Activated T-helper 1 cell treated with anti-CD3 and anti-CD28 coated beads, Interleukin-12 subunit alpha, Interleukin-12 subunit beta, Interleukin-2, Interleukin-4 antibody, amounts not matched to agents 30 ng/mL and 10 ng/mL and 1 ng/mL, durations not matched to agents 14 hours and 24 hours and 36 hours (primary cell): ENCODE measurements at regions not wholly inside any gene's neighbourhood (a gene's known extent, or its start where the extent isn't known, plus 50 kb on each side); places are given as distances from the start of the nearest gene placed in this dataset.
A peak's percentile ranks its signal among the peaks of the same experiment; 100 is the strongest.

ENCODE experiments used
- DNase-seq: peaks from one replicate; pipeline ENCODE4 v3.0.0; 2021; ENCODE audit warnings: low spot score
- H3K27ac Mint-ChIP-seq: one replicate; pipeline ENCODE4 v1.8.0; 2021; ENCODE audit warnings: mild to moderate bottlenecking, mixed read lengths
- H3K27me3 Mint-ChIP-seq: one replicate; pipeline ENCODE4 v1.8.0; 2022; ENCODE audit warnings: mild to moderate bottlenecking, moderate library complexity, mixed read lengths; ENCODE audit not compliant: insufficient read depth
- H3K36me3 Mint-ChIP-seq: one replicate; pipeline ENCODE4 v1.8.0; 2021; ENCODE audit warnings: low read depth, mixed read lengths
- H3K4me1 Mint-ChIP-seq: one replicate; pipeline ENCODE4 v1.8.0; 2021; ENCODE audit warnings: low read depth, mixed read lengths
- H3K4me3 Mint-ChIP-seq: one replicate; pipeline ENCODE4 v1.8.0; 2021; ENCODE audit warnings: mild to moderate bottlenecking, moderate library complexity, mixed read lengths
- H3K9me3 Mint-ChIP-seq: one replicate; pipeline ENCODE4 v1.8.0; 2021; ENCODE audit warnings: mixed read lengths
- intact Hi-C: fragments of 100-400 bp; cut with micrococcal nuclease; formaldehyde crosslinking; loops from one replicate; pipeline ENCODE4 v1.15.1; 2024

GRCh38 chr12:107528731-107529365, 156.8 kb upstream of the PWP1 start:
- DNase-seq, result no peak
- no peak overlapping the region for H3K4me3 Mint-ChIP-seq
- H3K27ac Mint-ChIP-seq, result no peak overlapping the region
- no peaks in the 10 kb centered on the region for H3K36me3 Mint-ChIP-seq
- H3K4me1 Mint-ChIP-seq, result peaks cover 15% of the 10 kb centered on the region
- no peaks in the 10 kb centered on the region for H3K9me3 Mint-ChIP-seq
- no peaks in the 10 kb centered on the region for H3K27me3 Mint-ChIP-seq
- intact Hi-C loops, result no loop called here

DNA sequence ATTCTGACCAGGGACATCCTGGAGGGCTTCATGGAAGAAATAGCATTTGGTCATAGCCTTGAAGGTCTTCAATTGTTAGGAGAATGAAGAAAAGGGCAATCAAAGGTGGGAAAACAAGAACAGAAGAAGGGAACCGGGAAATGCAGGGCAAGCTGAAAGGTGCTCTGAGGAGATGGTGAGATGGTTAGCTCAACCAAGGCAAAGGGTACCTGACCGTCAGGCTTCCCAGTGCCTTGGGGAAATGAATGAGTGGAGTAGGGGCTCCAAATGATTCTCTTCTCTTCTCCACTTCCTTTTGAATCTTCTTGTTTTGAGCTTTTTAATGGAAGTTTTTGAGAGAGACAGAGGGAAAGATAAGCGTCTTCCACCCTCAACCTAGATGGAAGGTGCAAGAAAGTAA, 155.6 kb upstream of the PWP1 start:
- H3K27ac Mint-ChIP-seq, result no peak overlapping the region
- intact Hi-C loops, result no loop called here
- H3K27me3 Mint-ChIP-seq, result peaks cover 2% of the 10 kb centered on the region
- H3K9me3 Mint-ChIP-seq, result no peaks in the 10 kb centered on the region
- no peak overlapping the region for H3K4me3 Mint-ChIP-seq
- DNase-seq, result no peak
- H3K36me3 Mint-ChIP-seq, result no peaks in the 10 kb centered on the region
- H3K4me1 Mint-ChIP-seq, result peaks cover 17% of the 10 kb centered on the region

GRCh38 chr12:107530701-107531100, 154.9 kb upstream of the PWP1 start:
- peaks cover 20% of the 10 kb centered on the region for H3K4me1 Mint-ChIP-seq
- peaks cover 2% of the 10 kb centered on the region for H3K27me3 Mint-ChIP-seq
- no peaks in the 10 kb centered on the region for H3K9me3 Mint-ChIP-seq
- no peak overlapping the region for H3K27ac Mint-ChIP-seq
- intact Hi-C loops, result no loop called here
- H3K36me3 Mint-ChIP-seq, result no peaks in the 10 kb centered on the region
- no peak overlapping the region for H3K4me3 Mint-ChIP-seq
- no peak for DNase-seq

GRCh38 chr12:107533218-107533617, 152.4 kb upstream of the PWP1 start:
- no peak for DNase-seq
- Mint-ChIP-seq H3K27me3 (peaks cover 2% of the 10 kb centered on the region), H3K27ac (peak overlapping the region; percentile 23), H3K9me3 (no peaks in the 10 kb centered on the region), H3K4me3 (no peak overlapping the region), H3K4me1 (peaks cover 20% of the 10 kb centered on the region), H3K36me3 (no peaks in the 10 kb centered on the region)
- intact Hi-C loops, result no loop called here

DNA sequence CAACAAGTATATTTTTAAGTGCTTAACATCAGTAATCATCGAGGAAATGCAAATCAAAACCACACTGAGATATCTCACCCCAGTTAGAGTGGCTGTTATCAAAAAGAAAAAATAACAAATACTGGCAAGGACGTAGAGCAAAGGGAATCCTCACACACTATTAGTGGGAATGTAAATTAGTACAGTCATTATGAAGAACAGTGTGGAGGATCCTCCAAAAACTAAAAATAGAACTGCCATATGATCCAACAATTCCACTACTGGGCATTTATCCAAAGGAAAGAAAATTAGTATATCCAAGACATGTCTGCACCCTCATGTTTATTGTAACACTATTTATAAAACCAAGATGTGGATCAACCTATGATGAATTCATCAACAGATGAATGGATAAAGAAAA, 149.0 kb upstream of the PWP1 start:
- no peak overlapping the region for H3K4me3 Mint-ChIP-seq
- peaks cover 4% of the 10 kb centered on the region for H3K27me3 Mint-ChIP-seq
- H3K4me1 Mint-ChIP-seq, result peaks cover 26% of the 10 kb centered on the region
- H3K27ac Mint-ChIP-seq, result no peak overlapping the region
- H3K9me3 Mint-ChIP-seq, result no peaks in the 10 kb centered on the region
- intact Hi-C loops, result no loop called here
- DNase-seq, result no peak
- H3K36me3 Mint-ChIP-seq, result no peaks in the 10 kb centered on the region

DNA sequence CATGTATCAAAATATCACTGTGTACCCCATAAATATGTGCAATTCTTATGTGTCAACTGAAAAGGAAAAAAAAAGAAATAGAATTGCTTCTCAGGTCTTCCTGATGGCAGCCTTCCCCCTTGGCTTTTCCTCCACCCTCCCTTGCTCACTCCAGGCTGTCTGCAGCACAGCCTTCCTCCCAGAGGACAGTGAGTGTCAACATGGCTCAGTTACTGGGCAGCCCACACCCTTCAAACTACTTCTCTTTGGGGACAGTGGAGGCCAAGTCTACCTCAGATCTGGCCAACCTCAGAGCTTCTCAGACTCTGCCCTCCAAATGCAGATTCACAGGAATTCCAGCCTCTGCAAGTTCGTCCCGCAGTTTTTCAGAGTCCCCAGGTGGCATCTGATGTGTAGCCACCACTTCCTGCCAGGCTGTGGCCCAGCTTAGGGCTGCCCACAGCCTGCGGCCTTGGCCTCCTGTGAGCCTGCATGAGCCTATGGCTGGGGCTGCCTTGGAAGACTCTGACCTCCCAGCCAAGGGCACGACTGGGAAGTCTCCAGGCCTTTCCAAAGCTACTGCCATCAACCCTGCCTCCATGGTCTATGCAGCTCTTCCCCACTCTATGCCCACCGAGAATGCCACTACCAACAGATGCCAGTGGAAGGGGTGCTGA, 148.0 kb upstream of the PWP1 start:
- Mint-ChIP-seq H3K4me1 (peaks cover 23% of the 10 kb centered on the region), H3K36me3 (no peaks in the 10 kb centered on the region), H3K27ac (no peak overlapping the region), H3K4me3 (no peak overlapping the region), H3K9me3 (no peaks in the 10 kb centered on the region), H3K27me3 (peaks cover 4% of the 10 kb centered on the region)
- intact Hi-C loops, result no loop called here
- no peak for DNase-seq

GRCh38 chr12:107539196-107539939, 146.2 kb upstream of the PWP1 start:
- DNase-seq, result no peak
- no peak overlapping the region for H3K27ac Mint-ChIP-seq
- peaks cover 12% of the 10 kb centered on the region for H3K4me1 Mint-ChIP-seq
- H3K9me3 Mint-ChIP-seq, result no peaks in the 10 kb centered on the region
- H3K36me3 Mint-ChIP-seq, result no peaks in the 10 kb centered on the region
- intact Hi-C loops, result no loop called here
- no peak overlapping the region for H3K4me3 Mint-ChIP-seq
- peaks cover 2% of the 10 kb centered on the region for H3K27me3 Mint-ChIP-seq

DNA sequence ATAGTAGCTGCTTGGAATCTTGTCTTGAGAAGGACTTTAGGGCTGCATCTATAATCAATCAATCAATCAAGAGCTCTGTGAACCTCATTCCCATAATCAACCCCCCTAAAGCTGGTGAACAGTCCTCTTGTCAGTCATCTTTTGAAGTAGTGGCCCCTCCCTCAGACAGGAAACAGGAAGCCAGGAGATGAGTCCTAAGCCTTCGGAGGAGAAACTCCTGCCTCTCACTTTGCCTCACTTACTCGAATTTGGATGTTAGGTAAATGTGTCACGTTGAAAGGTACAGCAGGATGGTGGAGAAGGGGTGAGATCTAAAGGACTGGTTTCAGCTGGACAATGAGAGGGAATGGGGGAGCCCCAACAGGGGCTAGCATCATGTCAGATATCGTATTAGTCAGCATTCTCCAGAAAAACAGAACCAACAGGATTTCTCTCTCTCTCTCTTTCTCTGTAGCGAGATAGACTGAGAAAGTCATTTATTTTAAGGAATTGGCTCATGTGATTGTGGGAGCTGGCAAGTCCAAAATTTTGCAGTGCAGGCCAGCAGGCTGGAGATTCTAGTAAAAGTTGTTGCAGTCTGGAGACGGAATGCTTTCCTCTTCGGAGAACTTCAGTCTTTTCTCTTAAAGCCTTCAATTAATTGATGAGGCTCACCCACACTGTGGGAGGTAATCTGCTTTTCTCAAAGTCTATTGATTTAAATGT, 144.4 kb upstream of the PWP1 start:
- DNase-seq, result no peak
- peaks cover 5% of the 10 kb centered on the region for H3K36me3 Mint-ChIP-seq
- intact Hi-C loops, result no loop called here
- peaks cover 2% of the 10 kb centered on the region for H3K27me3 Mint-ChIP-seq
- H3K4me1 Mint-ChIP-seq, result peaks cover 13% of the 10 kb centered on the region
- H3K27ac Mint-ChIP-seq, result peak overlapping the region; percentile 68
- H3K9me3 Mint-ChIP-seq, result no peaks in the 10 kb centered on the region
- no peak overlapping the region for H3K4me3 Mint-ChIP-seq

DNA sequence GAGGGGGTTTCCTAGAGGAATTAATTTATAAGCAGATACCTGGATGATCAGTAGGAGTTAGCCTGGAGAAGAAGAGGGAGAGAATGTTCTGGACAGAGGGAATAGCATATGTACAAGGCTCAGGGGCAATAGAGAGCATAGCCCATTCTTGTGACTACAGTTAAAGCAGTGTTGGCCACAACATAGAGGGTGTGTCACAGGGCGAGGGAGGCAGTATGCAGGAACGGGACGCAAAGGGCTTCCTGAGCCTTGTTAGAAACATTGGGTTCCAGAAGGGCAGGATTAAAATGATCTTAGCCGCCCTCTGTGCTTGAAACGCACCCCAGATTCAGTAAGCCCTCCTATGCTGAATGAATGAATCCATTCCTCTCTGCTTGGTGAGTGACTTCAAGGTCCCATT, 142.2 kb upstream of the PWP1 start:
- Mint-ChIP-seq H3K27ac (no peak overlapping the region), H3K9me3 (no peaks in the 10 kb centered on the region)
- intact Hi-C loops, result no loop called here

GRCh38 chr12:107543841-107544240, 141.8 kb upstream of the PWP1 start:
- no peaks in the 10 kb centered on the region for H3K9me3 Mint-ChIP-seq
- peaks cover 5% of the 10 kb centered on the region for H3K36me3 Mint-ChIP-seq
- DNase-seq, result no peak
- peaks cover 13% of the 10 kb centered on the region for H3K4me1 Mint-ChIP-seq
- intact Hi-C loops, result no loop called here
- H3K4me3 Mint-ChIP-seq, result no peak overlapping the region
- peaks cover 2% of the 10 kb centered on the region for H3K27me3 Mint-ChIP-seq
- H3K27ac Mint-ChIP-seq, result no peak overlapping the region

More for the DNA sequence above, 142.2 kb upstream of the PWP1 start:
- Mint-ChIP-seq H3K4me1 (peaks cover 13% of the 10 kb centered on the region), H3K27me3 (peaks cover 2% of the 10 kb centered on the region), H3K4me3 (no peak overlapping the region), H3K36me3 (peaks cover 5% of the 10 kb centered on the region)
- no peak for DNase-seq

GRCh38 chr12:107544937-107545336, 140.7 kb upstream of the PWP1 start:
- intact Hi-C loops, result no loop called here
- no peaks in the 10 kb centered on the region for H3K9me3 Mint-ChIP-seq
- H3K27me3 Mint-ChIP-seq, result no peaks in the 10 kb centered on the region
- no peak overlapping the region for H3K4me3 Mint-ChIP-seq
- peaks cover 5% of the 10 kb centered on the region for H3K36me3 Mint-ChIP-seq
- H3K27ac Mint-ChIP-seq, result no peak overlapping the region
- DNase-seq, result no peak
- H3K4me1 Mint-ChIP-seq, result peaks cover 13% of the 10 kb centered on the region

- intact Hi-C loops, result no loop called here
- H3K4me3 Mint-ChIP-seq, result no peak overlapping the region
- H3K9me3 Mint-ChIP-seq, result no peaks in the 10 kb centered on the region
- H3K4me1 Mint-ChIP-seq, result peaks cover 12% of the 10 kb centered on the region
- H3K27me3 Mint-ChIP-seq, result no peaks in the 10 kb centered on the region
- peaks cover 5% of the 10 kb centered on the region for H3K36me3 Mint-ChIP-seq
- H3K27ac Mint-ChIP-seq, result no peak overlapping the region
- no peak for DNase-seq
Observed at GRCh38 chr12:107545737-107546353, 139.8 kb upstream of the PWP1 start.
